ENCODE measurements at regions not wholly inside any gene's neighbourhood (a gene's known extent, or its start where the extent isn't known, plus 50 kb on each side); places are given as distances from the start of the nearest gene placed in this dataset.
A peak's percentile ranks its signal among the peaks of the same experiment; 100 is the strongest.
"Not testable (repeated sequence)": the region's sequence is repeated elsewhere in the genome, so short reads cannot be mapped to it uniquely, and the experiment has no call there.

DNA sequence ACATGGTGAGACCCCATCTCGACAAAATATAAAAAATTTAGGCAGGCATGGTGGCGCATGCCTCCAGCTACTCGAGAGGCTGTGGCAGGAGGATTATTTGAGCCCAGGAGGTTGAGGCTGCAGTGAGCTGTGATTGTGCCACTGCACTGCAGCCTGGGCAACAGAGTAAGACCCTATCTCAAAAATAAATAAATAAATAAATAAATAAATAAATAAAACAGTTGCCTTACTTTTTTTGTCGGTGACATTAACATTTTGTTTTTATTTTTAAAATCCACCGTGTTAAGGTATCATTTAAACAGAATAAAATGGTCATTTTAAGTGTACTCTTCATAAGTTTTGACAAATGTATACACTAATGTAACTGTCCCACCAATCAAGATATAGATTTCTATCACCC is 57.0 kb downstream of the RASL11A start:
- no peak for DNase-seq

DNA sequence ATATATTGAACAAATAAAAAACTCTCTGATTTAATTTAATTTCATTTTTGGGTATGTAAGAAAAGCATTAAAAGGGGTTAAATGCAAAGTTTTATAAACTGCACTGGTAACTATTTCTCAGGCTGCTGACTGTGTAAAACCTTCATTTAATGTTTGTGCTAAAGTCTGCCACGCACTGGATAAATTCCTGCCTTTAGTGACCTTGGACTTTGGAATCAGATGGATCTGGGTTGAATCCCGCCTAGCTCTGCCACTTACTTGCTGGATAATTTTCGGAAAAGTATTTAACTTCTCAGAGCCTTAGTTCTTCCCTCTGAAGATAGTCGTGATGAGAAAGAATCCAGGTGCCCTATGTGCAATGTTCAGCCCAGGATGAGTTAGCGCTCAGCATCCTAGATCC is 58.6 kb downstream of the RASL11A start:
- no peak for DNase-seq

DNA sequence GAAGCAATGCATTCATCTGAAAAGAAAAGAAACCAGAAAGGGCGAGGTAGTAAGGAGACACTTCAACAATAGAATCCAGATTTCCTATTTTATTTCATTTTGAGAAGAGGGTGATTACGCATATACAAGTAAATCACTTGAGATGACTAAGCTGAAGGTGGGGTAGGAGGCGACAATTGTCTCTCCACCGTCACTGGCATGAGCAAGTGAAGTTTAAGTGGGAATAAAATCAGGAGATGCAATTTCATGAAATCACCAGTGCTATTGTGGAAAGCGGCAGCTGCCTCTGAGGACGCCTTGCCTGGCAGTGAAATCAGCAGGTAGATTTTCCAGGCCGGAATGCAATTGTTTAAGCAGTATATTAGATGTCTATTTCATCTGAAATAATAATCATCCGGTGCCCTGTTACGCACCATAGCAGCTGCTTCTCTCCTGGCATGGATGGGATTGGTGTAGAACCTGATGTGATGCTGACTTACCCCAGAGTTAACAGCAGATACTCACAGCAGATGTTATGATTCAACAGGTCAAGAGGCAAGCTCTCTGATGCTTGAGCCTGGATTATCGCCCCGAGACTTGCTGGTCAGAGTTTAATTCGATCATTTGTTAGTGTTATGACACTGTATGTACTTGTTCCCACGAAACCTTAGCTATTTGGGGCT is 64.3 kb downstream of the RASL11A start:
- DNase-seq, result peak; percentile 71

DNA sequence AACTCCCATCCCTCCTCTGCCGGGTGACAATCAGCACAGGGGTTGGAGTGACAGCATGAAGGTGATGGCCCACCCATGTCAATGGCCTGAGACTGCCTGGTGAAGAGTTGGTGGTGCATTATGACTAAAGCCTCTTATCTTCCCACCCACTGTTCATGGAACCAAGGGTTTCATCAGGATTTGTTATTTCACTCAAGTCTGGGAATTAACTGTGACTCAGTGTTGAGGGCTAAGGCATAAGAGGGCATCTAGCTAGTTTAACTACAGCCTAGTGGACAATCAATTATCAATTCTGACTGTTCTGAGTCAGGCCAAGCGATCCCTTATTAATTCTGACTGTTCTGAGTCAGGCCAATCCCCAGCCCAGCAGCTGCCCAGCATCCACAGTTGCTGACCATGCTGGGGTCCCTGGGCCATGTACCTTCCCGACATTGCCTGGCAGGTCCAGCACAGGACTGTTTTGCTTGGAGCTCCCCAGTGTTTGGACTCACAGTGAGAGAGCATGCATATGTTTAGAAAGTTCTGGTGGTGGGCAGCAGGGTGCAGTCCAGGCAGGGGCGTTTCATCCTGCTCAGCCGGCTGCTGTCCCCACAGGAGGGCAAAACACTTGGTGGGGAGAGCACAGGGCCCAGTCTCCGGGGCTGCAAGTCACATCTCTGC is 65.5 kb downstream of the RASL11A start:
- DNase-seq, result no peak

DNA sequence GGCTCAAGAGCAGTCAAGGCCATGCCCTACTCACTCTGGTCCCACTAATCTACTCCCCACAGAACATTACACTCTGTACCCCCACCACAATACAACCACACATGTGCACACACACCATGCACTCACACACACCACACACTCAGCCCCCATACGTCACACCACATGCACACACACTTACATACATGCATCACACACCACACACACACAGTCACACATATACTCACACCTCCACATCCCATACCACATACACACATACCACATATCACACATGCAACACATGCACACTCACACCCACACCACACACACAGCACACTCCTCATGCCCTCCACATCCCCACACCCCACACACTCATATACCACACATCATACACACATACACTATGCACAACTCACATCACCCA is 67.6 kb downstream of the RASL11A start:
- DNase-seq, result no peak

DNA sequence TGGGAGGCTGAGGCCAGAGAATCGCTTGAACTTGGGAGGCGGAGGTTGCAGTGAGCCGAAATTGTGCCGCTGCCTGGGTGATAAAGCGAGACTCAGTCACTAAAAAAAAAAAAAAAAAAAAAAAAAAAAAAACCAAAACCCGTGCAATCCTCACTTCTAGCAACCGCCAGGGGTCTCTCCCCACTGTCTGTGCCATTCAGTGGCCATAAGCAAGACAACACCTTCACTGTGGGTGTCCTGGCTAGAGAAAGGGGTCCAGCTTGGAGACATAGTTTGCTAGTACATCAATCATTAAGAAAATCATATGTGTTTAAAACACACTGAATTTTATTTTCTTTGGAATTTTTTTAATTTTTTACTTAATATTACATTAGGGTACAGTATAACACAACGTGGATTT is 68.2 kb downstream of the RASL11A start:
- DNase-seq, result no peak

DNA sequence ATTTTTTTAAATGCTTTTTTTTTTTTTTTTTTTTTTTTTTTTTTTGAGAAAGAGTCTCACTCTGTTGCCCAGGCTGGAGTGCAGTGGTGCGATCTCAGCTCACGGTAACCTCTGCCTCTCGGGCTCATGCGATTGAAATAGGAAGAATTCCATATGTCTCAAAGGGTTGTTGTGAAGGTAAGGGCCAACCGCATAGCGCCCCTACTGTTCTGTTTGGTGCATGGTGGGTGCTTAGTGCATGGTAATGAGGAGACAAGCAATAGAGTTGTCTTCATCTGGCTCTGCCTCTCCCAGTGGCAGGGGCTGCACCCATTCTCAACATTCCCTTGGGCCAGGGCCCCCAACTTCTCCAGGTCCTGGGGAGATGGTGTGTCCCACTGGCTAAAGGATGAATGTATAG is 68.7 kb downstream of the RASL11A start:
- DNase-seq, result peak; percentile 37

DNA sequence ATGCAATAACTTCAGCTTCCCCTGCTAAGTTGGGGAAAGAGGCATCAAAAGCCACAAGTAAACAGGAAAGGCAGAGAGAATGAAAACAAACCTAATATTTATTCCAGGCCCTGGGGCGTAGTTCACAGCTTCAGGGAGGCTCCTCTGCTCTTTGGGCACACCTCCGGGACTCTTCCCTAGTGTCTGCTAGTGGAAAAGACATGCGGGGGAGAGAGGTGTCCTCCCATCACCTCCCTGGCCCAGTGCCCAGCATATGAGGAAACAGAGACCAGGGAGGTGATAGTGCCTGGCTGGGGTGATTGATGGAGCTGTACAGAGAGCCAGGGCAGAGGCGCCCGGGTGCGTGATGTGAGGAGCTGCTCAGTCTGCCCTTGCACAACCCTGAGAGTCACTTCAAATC is 71.0 kb downstream of the RASL11A start:
- DNase-seq, result no peak

DNA sequence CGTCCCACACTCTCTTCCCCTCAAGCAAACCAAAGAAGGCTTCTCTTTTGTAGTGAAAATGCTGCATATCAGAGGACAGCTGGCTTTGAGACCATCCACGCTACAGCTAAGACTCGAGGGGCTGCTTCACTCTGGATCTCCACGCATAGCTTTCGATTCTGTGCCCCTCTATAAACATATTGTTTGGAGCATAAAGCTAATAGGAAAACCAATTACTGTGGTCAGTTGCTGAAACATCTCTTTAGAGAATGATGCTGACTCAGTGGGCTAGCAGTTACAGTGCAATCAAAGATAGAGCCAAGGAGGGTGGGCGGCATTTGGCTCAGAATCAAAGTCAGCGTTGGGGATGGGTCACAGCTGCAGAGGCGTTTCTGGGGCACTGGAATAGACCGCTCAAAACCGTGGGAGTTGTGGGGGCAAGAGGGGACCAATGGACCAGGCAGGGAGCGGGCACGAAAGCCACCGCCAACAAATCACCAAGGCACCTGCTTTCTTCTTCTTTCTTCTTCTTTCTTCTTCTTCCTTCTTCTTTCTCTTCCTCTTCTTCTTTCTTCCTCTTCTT is 76.7 kb downstream of the RASL11A start:
- no peak for DNase-seq

DNA sequence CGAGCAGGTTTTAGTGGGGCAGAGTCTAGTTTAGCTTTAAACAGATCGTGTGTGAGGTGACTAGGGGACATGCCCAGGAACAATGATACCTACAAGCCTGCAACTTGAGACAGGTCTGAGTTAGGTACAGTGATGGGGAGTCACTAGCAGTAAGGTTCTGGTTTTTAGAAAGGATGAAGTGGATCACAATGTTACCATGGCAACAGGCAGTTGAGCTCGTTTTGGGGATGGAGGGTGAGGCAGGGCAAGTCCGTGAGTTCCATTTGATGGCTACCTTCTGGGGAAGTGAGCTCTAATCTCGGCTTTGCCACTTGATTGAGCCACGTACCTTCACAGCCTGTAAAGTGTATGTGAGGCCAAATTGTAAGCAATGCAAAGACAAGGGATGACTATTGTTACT is 76.0 kb upstream of the GTF3A start:
- no peak for DNase-seq

DNA sequence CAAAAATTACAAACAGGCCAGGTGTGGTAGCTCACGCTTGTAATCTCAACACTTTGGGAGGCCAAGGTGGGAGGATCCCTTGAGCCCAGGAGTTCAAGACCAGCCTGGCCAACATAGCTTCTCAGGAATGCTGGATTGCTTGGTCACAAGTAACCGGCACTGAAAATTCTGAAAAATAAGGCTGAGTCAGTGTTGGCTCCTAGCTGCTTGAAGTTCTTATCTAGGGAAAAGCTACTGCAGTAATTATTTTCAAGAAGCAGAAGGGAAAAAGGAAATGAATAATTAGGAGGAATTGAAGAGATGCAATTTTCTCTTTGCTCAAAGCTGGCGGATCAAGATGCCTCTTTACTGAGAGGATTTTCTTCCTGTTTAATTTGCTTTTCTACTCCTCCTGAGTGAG is 75.0 kb upstream of the GTF3A start:
- DNase-seq, result no peak

DNA sequence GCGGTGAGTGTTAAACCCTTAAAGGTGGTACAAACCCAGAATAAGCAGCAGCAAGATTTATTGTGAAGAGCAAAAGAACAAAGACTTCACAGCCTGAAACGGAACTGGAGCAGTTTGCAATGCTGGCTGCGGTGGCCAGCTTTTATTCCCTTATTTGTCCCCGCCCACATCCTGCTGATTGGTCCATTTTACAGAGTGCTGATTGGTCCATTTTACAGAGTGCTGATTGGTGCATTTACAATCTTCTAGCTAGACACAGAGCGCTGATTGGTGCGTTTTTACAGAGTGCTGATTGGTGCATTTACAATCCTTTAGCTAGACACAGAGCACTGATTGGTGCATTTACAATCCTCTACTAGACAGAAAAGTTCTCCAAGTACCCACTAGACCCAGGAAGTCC is 73.6 kb upstream of the GTF3A start:
- DNase-seq, result not testable (repeated sequence)

DNA sequence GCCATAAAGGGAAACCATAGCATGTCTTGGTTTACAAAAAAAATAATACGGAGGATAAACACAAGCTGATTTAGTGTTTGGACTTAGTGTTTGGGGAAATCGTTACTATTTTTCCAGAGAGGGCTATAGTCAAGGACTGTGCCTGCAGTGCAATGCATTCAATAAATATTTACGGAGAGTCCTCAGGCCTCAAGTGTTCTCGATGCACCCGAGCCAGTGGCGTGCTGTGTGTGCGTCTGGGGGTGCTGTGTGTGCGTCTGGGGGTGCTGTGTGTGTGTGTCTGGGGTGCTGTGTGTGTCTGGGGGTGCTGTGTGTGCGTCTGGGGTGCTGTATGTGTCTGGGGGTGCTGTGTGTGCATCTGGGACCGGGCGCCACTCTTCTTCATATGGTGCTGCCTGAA is 71.7 kb upstream of the GTF3A start:
- DNase-seq, result no peak

DNA sequence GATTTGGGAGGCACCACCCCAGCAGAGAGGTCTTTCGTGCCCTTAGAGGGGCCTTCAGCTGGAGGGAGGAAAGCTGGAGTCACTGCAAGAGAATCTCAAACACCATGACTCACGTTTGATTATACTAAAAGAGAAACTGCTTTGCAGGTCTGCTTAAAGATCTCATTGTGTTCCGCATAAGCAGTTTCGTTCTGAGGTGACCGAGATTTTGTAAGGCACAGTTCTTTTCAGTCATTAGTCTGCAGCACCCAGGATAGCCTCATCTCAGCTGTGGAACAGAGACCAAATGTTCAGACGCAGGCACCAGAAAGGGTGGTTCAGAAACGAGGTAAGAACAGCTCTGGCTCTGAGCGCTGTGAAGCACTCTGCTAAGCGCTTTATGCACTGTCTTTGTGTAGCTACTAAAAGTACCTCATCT is 71.2 kb upstream of the GTF3A start:
- DNase-seq, result no peak

DNA sequence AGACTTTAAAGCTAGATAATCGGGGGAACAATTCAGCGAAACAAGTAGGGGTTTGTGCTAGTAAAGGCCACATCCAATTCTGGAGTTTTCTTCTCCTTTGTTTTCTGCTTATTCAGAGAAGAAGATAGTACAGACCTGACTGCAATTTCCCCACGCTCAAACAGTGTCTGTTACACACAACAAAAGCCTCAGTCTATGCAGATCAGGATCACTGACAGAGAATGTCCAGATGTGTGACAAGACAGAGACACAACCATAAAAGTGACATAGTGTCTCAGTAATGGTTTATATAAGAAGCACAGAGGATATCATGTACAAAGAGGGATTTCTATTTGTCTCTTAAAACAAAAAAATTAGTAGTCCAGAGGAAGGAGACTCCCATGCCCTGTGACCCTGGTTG is 70.7 kb upstream of the GTF3A start:
- no peak for DNase-seq

DNA sequence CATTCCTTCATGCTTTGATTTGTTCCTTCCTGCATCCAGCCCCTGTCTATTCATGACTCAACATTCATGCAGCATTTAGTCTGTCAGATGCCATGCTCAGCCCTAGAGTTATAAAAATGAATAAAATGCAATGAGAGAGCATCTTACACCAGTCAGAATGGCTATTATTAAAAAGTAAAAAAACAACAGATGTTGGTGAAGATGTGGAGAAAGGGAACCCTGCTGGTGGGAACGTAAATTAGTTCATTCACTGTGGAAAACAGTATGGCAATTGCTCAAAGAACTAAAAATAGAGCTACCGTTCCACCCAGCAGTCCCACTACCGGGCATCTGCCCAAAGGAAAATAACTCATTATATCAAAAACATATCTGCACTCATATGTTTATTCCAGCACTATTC is 70.0 kb upstream of the GTF3A start:
- DNase-seq, result no peak

DNA sequence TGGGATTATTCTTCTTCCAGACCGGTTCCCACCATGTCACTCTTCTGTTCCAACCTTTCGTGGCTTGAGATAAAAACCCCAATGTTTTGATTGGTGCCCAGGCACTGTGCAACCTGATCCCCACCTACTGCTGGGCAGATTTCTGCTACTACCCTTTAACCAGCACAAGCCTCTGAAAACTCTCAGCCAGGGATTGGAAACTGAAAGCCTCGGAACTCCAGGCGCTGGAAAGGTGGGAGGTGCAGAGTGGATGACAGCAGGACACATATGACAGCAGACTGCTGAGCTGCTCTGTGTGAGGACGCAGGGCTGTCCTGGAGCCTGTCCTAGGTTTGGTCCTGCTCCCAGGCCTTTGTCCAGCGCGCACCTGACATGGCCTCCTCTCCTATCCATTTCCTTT is 68.5 kb upstream of the GTF3A start:
- DNase-seq, result no peak

DNA sequence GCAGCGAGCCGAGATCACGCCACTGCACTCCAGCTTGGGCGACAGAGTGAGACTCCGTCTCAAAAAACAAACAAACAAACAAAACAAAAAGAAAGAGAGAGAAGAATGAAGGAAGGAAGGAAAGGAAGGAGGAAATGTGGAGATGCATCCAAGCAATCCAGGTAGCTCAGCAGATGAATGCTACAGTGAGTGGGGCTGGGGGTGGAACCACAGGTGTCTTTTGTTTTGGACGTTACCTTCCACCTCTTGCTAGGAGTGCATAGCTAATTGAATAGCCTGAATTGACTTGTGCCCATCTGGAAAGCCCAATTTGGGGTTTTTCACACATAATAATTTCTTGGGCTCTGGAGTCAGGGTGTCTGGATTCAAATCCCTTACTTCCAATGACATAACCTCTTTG is 66.0 kb upstream of the GTF3A start:
- DNase-seq, result no peak

DNA sequence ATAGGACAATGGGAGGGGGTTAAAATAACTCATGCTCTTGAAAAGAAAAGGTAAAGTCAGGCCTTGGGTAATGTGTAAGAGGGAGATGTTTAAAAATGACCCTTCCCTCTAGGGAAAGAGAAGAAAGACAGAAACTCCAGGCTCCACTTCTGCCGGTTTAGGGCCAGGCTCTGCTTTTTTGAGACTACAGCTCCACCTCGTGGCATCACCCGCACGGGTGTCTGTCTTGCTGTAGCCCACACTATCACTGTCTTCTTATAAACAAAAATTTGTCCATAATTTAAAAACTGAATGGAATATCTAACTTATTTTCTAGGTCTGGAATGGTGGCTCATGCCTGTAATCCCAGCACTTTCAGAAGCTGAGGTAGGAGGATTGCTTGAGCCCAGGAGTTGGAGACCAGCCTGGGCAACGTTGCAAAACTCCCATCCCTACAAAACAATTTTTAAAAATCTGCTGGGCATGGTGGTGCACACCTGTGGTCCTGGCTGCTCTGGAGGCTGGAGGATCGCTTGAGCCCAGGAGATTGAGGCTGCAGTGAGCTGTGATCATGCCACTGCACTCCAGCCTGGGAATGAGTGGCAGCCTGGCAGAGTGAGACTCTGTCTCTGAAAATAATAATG is 65.1 kb upstream of the GTF3A start:
- peak; percentile 36 for DNase-seq

DNA sequence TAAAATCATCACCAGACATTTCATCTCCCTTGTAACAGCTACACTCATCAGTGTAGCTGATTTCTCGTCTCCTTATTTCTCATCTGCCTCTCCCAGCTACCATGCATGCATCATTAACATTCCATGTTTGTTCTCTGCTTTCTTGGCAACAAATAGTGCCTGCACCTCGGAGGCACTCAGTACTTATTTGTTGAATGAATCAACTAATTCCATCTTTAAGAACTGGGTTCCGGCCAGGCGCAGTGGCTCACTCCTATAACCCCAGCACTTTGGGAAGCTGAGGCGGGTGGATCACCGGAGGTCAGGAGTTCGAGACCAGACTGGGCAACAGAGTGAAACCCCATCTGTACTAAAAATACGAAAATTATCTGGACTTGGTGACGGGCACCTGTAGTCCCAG is 63.9 kb upstream of the GTF3A start:
- no peak for DNase-seq

DNA sequence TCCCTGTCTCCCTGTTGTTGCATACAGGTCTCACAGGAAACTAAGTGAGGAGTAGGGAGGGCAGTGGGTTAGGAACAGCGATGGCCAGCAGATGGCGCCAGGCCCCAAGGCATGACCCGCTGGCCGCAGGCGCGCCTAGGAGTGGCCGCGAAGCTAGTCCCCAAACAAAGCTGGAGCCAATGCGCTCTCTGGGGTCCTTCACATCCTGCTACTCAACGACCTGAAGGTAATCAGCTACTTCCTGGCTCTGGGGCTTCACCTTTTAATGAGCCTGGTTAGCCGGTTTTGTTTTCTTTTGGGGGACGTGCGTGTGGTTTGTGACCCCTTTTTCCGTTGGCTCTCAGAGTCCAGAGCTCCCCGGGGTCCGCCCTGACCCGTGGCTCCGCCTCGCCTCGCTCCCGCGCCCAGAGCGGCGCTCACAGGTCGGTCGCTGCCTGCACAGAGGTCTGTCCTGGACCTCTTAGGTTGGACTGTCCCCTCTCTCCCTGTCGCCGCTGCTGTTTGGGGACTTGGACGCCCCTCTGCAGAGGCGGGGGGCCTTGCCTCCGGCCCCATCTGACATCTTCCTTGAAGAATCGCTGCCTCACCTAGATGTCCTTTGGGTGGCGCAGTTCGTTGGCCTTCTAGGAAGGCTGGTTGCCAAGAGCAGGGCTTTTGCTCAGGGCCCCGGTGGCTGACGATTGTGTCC is 62.2 kb upstream of the GTF3A start:
- peak; percentile 80 for DNase-seq

DNA sequence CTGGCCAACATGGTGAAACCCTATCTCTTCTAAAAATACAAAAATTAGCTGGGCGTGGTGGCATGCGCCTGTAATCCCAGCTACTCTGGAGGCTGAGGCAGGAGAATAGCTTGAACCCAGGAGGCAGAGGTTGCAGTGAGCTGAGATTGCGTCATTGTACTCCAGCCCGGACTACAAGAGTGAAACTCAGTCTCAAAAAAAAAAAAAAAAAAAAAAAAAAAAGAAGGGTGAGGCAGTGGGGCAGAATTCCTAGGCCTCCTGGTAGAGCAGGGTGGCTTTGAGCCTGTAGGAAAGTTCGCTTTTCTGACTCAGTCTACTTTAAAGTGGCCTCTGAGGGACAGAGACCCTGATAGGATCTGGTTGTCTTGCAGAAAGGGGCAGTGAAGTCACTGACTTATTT is 60.8 kb upstream of the GTF3A start:
- not testable (repeated sequence) for DNase-seq

DNA sequence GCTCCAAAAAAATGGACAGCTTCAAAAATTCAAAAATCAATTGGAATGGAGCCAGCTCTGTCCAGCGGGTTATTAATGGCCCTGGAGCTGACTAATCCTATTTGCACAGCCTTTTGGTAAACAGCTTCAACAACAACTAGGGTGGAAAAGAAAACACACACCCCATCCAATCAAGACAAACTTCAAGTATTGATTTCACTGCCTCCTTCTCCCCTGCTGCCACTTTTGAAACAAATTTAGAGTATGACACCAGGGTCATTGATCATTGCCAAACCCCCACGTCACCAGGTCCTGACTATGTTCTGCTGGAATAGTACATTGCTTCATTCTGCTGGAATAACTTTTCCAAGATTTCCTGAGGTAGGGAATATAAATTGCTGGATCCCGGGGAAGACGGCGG is 56.8 kb upstream of the GTF3A start:
- no peak for DNase-seq

Measured in NCI-H524 treated with DMSO at 0.1 percent for 48 hours (cell line).